ENCODE measurements at regions not wholly inside any gene's neighbourhood (a gene's known extent, or its start where the extent isn't known, plus 50 kb on each side); places are given as distances from the start of the nearest gene placed in this dataset.

DNA sequence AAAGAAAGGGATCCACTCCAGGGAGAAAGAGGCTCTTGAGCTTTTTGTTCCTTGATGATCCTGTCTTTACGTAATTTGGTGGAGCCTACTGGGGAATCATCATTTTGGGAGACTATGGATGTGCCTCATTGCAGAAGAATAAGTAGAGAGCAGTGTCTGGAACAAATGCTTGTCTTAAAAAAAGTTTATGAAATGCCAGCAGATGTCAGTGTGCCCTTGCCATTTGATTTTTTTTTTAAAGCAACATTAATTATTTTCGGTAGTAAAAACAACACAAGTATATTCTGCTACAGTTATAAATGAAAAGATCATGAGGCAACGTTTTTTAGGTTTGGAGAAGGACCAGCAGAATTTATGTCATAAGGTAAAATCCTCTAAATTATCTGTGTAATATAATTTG is 934.8 kb upstream of the EEF2KMT start:
- Mint-ChIP-seq H3K27me3 (no peaks in the 10 kb centered on the region), H3K9me3 (no peaks in the 10 kb centered on the region), H3K36me3 (no peaks in the 10 kb centered on the region), H3K4me1 (no peaks in the 10 kb centered on the region), H3K4me3 (no peak overlapping the region), H3K27ac (no peak overlapping the region)
- no peak for DNase-seq

DNA sequence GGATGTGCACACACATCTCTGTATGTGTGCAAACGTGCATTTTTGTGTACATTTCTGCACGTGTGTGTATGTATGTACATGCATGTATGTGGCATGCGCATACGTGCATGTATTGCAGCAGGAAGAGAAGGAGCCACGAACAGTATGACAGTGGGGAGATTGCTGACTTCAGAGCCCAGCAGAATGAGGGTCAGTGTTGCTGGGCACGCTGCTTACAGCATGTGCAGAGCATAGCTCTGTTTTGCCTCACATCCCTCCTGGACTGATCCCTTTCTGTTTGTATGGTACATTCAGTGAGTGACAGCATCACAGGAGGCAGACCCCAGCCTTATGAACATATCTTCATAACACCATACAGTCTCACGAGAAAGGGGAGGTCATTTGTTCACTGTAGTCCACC is 934.0 kb upstream of the EEF2KMT start:
- no peak for DNase-seq
- no peaks in the 10 kb centered on the region for H3K4me1 Mint-ChIP-seq
- H3K27me3 Mint-ChIP-seq, result no peaks in the 10 kb centered on the region
- no peak overlapping the region for H3K4me3 Mint-ChIP-seq
- H3K9me3 Mint-ChIP-seq, result no peaks in the 10 kb centered on the region
- no peaks in the 10 kb centered on the region for H3K36me3 Mint-ChIP-seq
- no peak overlapping the region for H3K27ac Mint-ChIP-seq

DNA sequence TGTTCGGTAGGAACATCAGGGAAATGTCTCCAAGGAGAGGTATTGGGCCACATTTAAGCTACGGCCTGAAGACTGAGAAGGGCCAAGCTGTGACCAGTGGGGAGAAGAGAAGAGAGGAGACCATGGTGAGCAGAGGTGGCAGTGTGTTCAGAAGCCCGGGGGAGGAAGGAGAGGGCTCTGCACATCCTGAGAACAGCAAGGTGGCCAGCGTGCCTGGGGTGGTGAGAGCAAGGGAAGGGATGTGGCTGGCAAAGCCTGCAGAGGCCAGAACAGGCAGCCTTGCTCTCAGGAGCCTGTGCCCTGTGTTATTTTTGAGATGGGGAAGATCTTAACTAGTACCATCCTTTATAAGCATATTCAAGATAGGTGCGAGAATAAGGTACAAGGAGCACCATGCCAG is 933.5 kb upstream of the EEF2KMT start:
- Mint-ChIP-seq H3K4me3 (no peak overlapping the region), H3K27ac (no peak overlapping the region), H3K27me3 (no peaks in the 10 kb centered on the region)

DNA sequence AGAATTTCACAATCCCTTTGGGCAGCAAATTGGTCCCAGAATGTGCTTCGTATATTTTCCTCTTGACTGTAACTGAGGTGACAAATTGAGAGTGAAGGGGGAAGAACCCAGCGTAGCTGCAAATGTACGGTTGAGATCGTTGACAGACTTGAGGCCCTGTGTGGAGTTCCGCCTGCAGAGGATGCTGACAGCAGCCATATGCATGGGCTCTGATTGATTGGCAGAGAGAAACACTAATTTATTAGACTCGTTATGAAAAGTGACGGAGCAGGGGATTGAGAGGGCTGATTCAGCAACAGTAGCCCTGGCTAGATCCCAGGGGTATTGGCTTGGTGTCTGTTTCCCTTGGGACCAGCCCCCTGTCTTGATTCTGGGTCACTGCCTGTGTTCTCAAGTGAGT is 930.1 kb upstream of the EEF2KMT start:
- H3K36me3 Mint-ChIP-seq, result no peaks in the 10 kb centered on the region
- DNase-seq, result no peak
- no peak overlapping the region for H3K4me3 Mint-ChIP-seq
- H3K27ac Mint-ChIP-seq, result no peak overlapping the region
- H3K9me3 Mint-ChIP-seq, result no peaks in the 10 kb centered on the region
- H3K4me1 Mint-ChIP-seq, result no peaks in the 10 kb centered on the region
- no peaks in the 10 kb centered on the region for H3K27me3 Mint-ChIP-seq

More for the DNA sequence above, 933.5 kb upstream of the EEF2KMT start:
- no peak for DNase-seq
- no peaks in the 10 kb centered on the region for H3K4me1 Mint-ChIP-seq
- no peaks in the 10 kb centered on the region for H3K9me3 Mint-ChIP-seq
- no peaks in the 10 kb centered on the region for H3K36me3 Mint-ChIP-seq

DNA sequence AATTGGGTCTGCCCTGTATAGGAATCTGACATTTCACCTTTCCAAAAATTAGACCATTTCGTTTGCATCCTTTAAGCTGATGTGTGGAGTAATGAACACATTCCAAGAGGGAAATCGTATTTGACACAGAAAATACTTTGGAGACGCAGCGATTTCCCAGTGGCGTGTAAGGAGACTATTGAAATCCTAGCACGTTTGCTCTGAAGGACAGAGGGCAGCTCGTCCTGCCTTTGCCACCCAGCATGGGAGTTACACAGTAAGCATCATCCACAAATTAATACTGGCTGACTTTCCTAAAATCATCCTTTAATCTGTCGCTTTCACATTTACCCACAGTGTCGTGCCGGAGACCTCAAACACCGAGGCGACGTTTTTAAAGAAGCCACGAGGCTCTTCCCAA is 925.9 kb upstream of the EEF2KMT start:
- no peak for DNase-seq
- Mint-ChIP-seq H3K4me1 (no peaks in the 10 kb centered on the region), H3K27me3 (peaks cover 20% of the 10 kb centered on the region), H3K27ac (no peak overlapping the region), H3K9me3 (no peaks in the 10 kb centered on the region), H3K4me3 (no peak overlapping the region), H3K36me3 (no peaks in the 10 kb centered on the region)

DNA sequence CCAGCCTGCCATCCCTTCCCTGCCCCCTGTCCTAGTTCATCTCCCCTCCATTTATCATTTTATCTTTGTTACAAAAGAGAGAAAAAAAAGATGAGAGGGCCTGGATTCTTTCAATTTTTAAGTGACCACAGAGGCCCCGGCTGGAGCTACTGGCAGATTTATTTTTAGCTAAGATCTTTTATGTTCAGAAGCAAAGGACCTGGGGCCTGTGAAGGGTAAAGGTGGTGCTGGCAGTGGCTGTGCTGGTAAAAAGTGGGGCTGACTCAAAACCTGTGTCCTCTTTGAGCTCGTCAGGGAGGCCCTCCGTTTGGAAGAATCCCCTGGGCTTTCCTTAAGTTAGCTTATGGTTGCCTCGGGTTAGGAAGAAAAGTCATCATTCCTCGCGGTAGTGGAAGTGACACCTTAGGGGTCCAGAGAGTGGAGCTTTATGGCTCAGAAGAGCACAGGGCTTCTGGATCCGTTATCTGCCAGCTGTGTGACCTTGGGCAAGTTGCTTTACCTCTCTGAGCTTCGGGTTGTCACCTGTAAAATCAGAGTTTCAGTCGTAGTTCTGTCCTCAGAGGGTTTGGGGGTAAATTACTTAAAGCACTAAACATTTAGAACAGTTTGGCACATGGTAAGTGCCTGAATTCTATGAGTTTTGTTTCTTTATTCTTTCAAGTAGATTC is 923.8 kb upstream of the EEF2KMT start:
- DNase-seq, result no peak
- Mint-ChIP-seq H3K9me3 (no peaks in the 10 kb centered on the region), H3K27me3 (peaks cover 28% of the 10 kb centered on the region), H3K4me3 (no peak overlapping the region), H3K4me1 (no peaks in the 10 kb centered on the region), H3K27ac (no peak overlapping the region), H3K36me3 (no peaks in the 10 kb centered on the region)

DNA sequence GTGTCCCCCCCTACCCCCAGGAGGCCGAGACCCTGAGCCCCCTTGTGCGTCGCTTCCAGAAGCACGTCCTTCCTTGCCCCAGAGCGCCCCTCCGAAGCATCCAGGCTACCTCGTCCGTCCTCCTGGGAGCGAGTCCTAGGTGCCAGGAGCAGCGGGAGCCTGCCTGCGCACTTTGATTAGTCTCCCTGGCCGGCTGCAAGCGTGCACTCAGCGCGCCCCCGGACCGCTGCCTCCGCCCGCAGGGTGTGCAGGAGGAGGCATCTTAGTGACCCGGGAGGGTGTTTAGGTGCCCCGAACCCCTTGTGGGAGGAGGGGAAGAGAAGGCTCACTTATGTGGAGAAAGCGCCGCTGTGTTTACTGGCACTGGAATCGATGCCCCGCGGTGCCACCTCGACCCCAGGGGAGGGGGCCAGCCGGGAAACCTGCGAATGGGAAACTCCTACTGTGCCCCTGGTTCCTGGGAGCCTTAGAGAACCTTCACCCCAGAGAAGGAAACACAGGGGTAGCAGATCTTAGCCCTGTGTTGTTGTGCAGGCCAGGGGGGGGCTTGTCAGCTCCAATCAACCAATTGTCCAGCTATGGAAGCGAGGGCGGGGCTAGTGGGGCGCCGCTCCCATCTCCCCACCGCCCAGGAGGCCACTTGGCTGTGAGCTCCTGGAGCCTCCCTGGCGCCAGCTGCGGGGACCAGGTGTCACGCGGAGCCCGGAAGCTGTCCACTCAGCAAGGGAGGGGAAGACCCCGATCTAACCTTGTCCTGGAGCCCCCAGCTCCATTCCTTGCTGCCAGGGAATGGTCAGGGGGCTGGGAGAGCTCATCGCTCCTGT is 922.8 kb upstream of the EEF2KMT start:
- H3K4me3 Mint-ChIP-seq, result no peak overlapping the region
- no peak for DNase-seq
- H3K4me1 Mint-ChIP-seq, result no peaks in the 10 kb centered on the region
- peaks cover 5% of the 10 kb centered on the region for H3K9me3 Mint-ChIP-seq
- H3K27me3 Mint-ChIP-seq, result peaks cover 28% of the 10 kb centered on the region
- no peaks in the 10 kb centered on the region for H3K36me3 Mint-ChIP-seq
- H3K27ac Mint-ChIP-seq, result no peak overlapping the region

DNA sequence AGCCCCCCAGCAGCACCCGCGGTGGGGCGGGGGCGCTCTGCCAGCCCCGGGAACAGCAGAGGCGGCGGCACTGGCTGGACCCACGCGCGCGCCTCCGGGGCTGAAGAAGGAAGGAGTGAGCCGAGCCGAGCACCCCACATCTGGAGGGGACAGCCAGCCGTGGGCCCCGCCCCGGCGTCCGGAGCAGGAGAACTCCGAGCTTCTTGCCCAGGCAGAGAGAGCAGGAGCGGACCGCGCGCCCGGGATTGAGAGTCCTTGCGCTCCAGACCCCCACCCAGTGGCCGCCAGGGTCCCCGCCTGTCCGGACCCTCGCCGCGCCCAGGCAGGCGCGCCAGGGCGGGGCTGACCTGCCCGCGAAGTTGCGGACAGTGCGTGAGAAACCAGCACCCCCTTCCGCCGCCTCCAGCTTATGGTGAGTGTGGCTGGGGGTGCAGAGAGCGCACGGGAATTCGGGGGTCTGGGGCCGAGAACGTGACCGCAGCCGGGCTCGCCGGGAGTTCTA is 921.9 kb upstream of the EEF2KMT start:
- no peak overlapping the region for H3K4me3 Mint-ChIP-seq
- H3K27ac Mint-ChIP-seq, result no peak overlapping the region
- peaks cover 5% of the 10 kb centered on the region for H3K9me3 Mint-ChIP-seq
- no peaks in the 10 kb centered on the region for H3K36me3 Mint-ChIP-seq
- no peaks in the 10 kb centered on the region for H3K4me1 Mint-ChIP-seq
- H3K27me3 Mint-ChIP-seq, result peaks cover 28% of the 10 kb centered on the region
- DNase-seq, result no peak

DNA sequence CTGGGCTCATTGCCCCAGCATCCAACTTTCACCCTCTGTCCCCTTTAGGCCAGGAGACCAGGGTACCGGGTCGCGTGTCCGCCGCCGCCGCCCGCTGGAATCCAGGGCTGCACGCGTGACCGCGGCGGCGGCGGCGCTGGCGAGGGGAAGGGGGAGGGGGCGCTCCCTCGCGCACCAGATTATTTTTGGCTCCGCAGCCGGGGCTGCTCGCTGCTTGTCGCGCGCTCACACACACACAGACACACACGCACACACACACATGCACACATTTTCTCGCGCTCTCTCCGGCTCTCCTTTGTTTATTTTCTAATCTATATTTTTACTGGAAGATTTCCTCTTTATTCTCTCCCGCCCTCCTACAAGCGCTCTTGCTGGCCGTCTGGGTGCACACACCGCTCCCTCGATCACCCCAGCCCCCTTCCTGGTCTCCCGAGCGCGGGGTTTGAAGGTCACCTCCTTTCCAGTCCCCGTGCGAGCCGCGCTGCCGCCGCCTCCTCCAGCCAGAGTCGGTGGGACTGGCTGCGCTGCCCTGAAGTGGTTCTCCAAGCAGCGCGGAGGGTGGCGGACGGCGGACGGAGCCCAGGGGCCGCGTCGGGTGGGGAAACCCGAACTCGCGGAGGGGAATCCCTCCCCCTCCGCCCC is 921.4 kb upstream of the EEF2KMT start:
- peaks cover 28% of the 10 kb centered on the region for H3K27me3 Mint-ChIP-seq
- H3K27ac Mint-ChIP-seq, result no peak overlapping the region
- H3K4me3 Mint-ChIP-seq, result no peak overlapping the region
- peaks cover 5% of the 10 kb centered on the region for H3K9me3 Mint-ChIP-seq
- H3K4me1 Mint-ChIP-seq, result no peaks in the 10 kb centered on the region
- H3K36me3 Mint-ChIP-seq, result no peaks in the 10 kb centered on the region
- DNase-seq, result no peak

DNA sequence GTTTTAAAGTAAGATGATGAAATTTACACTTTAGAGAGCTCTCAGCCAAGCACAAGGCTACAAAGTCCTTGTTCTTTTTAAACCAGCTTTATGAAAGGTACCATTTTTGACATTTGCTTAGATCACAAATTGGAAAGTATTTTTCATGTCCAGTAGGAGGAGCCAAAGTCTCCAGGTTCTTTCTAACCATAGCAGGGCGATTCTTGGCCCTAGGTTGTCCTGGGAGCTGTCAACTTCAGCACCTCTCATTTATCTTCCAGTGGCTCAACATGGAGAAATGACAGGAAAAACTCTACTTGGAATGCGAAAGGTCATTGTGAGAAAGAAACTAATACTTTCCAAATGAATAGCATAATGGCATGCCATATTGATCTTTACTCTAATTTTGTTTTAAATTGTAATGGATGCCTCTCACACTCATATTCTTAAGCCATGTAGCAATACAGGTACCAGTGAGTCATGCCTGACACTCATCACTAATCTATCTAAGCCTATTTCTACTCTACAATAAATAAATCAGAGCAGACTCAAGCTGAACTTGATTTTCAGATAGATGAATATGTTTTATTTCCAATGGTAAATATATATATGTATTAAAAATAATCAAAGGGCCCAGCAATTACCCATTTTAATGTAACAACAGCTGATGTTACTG is 919.1 kb upstream of the EEF2KMT start:
- no peak overlapping the region for H3K4me3 Mint-ChIP-seq
- no peaks in the 10 kb centered on the region for H3K4me1 Mint-ChIP-seq
- DNase-seq, result no peak
- peaks cover 28% of the 10 kb centered on the region for H3K27me3 Mint-ChIP-seq
- H3K36me3 Mint-ChIP-seq, result no peaks in the 10 kb centered on the region
- peaks cover 5% of the 10 kb centered on the region for H3K9me3 Mint-ChIP-seq
- no peak overlapping the region for H3K27ac Mint-ChIP-seq

DNA sequence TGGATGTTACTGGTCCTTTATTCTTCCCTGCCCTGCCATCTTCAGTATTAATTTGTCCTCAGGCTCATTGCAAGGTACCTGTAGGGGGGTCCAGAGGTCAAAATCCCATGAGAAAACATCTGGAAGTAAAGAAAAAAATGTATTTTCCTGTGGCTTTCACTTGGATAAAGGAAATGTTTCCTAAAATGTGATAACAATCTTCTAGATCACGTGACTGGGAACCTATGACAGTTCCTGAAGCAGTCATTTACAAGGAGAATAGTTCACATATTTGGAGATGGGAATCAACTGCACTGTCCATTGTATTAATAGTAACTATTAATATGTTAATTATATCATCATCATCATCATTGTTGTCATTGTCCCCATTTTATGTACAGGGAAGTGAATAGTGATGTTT is 915.1 kb upstream of the EEF2KMT start:
- peaks cover under 1% of the 10 kb centered on the region for H3K27me3 Mint-ChIP-seq
- no peak overlapping the region for H3K27ac Mint-ChIP-seq
- H3K4me1 Mint-ChIP-seq, result no peaks in the 10 kb centered on the region
- H3K4me3 Mint-ChIP-seq, result no peak overlapping the region
- H3K9me3 Mint-ChIP-seq, result peaks cover 9% of the 10 kb centered on the region
- no peaks in the 10 kb centered on the region for H3K36me3 Mint-ChIP-seq
- no peak for DNase-seq

DNA sequence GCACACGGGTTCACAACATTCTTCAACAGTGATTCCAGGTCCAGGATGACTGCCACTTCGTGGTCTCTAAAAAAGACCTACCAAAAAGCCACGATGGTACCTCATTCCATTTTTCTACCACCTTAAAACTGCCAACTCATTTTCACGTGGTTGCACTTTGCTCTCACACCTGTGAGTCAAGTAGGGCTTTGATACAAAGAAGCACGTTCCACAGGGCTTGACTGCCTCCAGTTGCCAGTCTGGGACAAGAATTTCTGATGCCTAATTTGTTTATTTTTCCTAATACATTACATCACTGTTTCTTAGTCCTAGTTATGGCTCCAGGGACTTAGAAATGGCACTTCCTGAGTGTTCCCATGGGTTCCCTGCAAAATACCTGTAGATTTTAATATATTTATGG is 911.6 kb upstream of the EEF2KMT start:
- Mint-ChIP-seq H3K27me3 (no peaks in the 10 kb centered on the region), H3K9me3 (peaks cover 8% of the 10 kb centered on the region), H3K27ac (no peak overlapping the region), H3K4me1 (no peaks in the 10 kb centered on the region), H3K36me3 (no peaks in the 10 kb centered on the region), H3K4me3 (no peak overlapping the region)
- no peak for DNase-seq

DNA sequence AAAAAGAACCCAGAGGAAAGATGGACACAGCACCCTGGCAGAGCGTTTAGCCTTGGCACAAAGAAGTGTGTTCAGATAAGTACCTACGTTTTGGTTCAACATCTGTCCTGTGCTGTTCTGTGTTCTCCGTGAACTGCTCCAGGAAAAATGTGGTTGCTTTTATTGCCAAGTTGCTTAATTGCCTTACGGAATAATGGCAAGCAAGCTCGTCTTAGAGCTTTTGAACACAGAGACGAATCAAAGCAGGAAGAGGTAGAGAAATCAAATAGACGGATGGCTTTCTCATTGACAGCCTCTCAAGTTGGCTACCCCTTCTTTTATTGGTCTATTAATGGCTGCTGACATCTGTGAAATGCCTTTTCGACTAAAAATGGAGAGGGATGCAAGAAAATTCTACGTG is 911.1 kb upstream of the EEF2KMT start:
- Mint-ChIP-seq H3K27ac (no peak overlapping the region), H3K4me3 (no peak overlapping the region), H3K27me3 (no peaks in the 10 kb centered on the region), H3K4me1 (no peaks in the 10 kb centered on the region), H3K9me3 (peaks cover 8% of the 10 kb centered on the region), H3K36me3 (no peaks in the 10 kb centered on the region)
- no peak for DNase-seq

DNA sequence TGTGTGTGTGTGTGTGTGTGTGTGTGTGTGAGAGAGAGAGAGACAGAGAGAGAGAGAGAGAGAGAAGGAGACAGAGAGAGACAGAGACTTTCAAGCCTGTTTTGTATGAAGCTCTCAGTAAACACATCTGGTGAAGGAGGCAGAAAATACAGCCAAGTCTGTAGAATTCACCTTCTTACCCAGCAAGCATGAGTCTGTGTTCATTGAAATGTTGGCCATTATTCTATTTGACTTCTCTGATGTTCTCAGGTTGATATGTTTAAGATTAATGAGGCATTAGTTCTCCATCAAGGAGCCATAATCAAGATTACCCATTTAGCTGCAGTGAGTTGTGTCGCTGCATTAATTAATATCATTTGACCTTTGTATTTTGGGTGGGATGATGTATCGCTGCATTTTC is 895.8 kb upstream of the EEF2KMT start:
- H3K4me1 Mint-ChIP-seq, result no peaks in the 10 kb centered on the region

DNA sequence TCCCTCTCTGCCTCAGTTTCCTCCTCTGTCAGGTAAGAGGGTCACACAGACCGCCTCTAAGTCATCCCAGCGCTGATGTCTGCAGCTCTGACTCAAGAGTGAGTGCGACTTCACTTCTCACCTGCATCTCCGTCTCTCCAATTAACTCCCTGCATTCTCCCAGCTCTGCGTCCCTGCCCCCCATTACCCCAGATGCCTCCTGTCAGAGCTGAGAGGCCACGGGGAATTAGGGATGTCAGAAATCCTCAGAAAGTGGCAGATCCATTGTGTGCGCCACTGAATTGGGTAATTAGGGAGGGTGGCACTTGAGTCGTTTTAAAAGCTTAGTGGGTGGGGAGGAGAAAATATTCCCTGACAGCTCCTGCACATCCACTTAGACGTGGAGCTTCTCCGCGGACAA is 885.4 kb upstream of the EEF2KMT start:
- Mint-ChIP-seq H3K4me1 (no peaks in the 10 kb centered on the region), H3K27ac (no peak overlapping the region), H3K9me3 (no peaks in the 10 kb centered on the region), H3K36me3 (no peaks in the 10 kb centered on the region), H3K27me3 (no peaks in the 10 kb centered on the region), H3K4me3 (no peak overlapping the region)
- no peak for DNase-seq

More for the DNA sequence above, 895.8 kb upstream of the EEF2KMT start:
- Mint-ChIP-seq H3K9me3 (peaks cover 3% of the 10 kb centered on the region), H3K27me3 (no peaks in the 10 kb centered on the region), H3K36me3 (no peaks in the 10 kb centered on the region), H3K27ac (no peak overlapping the region), H3K4me3 (no peak overlapping the region)
- DNase-seq, result no peak
